Hematopoietic multipotent progenitor cell treated with erythropoietin and hydrocortisone succinate and interleukin-3 and kit ligand, for 4 days (in vitro differentiated cells): ENCODE measurements at regions not wholly inside any gene's neighbourhood (a gene's known extent, or its start where the extent isn't known, plus 50 kb on each side); places are given as distances from the start of the nearest gene placed in this dataset.
"Not testable (repeated sequence)": the region's sequence is repeated elsewhere in the genome, so short reads cannot be mapped to it uniquely, and the experiment has no call there.

Experiments
- DNase-seq: peaks from one replicate; pipeline ENCODE4 v3.0.0-alpha.2; 2015

DNA sequence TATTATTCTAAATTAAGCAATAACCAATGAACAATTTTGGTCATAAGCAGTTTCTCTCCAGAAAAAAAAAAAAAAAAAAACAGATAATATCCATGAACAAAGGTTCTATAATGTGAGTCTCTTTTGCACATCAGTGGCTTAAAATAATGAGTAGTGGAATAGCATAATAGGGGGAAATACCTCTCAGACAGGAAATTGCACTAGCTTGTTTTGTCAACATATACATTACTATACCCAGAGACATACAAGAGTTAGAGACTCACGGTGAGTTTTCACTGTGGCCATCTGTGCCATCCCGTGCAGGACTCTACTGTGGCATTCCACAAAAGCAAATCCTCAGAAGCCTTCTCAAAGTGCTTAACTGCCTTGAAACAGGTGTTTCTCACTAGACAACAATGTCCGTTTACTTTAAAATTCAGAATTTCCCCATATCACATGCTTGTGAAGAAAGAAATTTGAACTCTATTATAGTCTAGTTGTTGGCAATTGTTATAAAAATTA, 697.9 kb downstream of the USP25 start:
- DNase-seq, result no peak

- peak; percentile 27 for DNase-seq
These were observed 707.8 kb downstream of the USP25 start for GRCh38 chr21:16437586-16437985.

GRCh38 chr21:16438761-16439160, 709.0 kb downstream of the USP25 start:
- DNase-seq, result no peak

GRCh38 chr21:16441789-16442188, 712.0 kb downstream of the USP25 start:
- no peak for DNase-seq

- peak; percentile 11 for DNase-seq
These were observed 724.6 kb downstream of the USP25 start for GRCh38 chr21:16454399-16454798.

DNA sequence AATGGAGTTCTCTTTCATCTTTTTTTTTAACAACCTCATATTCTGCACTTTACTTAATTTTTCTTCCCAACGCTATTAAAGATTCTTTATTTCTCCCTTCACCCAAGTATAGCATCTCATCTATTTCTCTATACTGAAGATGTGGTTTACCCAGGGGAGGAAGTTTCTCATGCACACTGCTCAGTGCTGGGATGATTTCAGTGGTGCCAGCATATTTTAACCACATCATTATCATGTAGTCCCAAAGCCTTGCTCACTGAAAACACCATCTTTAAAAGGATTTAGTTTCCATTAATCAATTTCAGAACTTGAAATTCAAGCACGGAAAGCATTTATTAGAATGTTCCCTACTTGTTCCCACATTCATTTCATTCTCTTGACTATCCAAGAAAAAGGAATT, 725.7 kb downstream of the USP25 start:
- DNase-seq, result peak; percentile 10

- no peak for DNase-seq
These were observed 726.2 kb downstream of the USP25 start for GRCh38 chr21:16455978-16456377.

- no peak for DNase-seq
These were observed 727.7 kb downstream of the USP25 start for GRCh38 chr21:16457498-16457897.

DNA sequence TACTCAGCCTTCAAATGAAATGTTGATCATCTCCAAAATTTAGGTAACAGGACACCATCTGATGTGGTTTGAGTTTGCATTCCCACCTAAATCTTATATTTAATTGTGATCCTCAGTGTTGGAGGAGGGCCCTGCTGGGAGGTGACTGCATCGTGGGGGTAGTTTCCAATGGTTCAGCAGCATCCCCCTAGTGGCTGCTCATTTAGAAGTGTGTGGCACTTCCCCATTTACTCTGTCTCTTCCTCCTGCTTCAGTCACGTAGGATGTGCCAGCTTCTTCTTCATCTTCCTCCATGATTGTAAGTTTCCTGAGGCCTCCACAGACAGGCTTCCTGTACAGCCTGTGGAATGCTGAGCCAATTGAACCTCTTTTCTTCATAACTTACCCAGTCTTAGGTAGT, 731.2 kb downstream of the USP25 start:
- peak; percentile 13 for DNase-seq

DNA sequence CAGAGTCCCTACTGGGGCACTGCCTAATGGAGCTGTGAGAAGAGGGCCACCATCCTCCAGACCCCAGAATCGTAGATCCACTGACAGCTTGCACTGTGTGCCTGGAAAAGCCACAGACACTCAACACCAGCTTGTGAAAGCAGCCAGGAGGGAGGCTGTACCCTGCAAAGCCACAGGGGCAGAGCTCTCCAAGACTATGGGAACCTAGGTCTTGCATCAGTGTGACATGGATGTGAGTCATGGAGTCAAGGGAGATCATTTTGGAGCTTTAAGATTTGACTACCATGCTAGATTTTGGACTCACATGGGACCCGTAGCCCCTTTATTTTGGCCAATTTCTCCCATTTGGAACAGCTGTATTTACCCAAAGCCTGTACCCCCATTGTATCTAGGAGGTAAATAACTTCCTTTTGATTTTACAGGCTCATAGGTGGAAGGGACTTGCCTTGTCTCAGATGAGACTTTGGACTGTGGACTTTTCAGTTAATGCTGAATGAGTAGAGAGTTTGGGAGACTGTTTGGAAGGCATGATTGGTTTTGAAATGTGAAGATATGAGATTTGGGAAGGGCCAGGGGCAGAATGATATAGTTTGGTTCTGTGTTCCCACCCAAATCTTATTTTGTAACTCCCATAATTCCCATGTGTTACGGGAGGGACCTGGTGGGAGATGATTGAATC, 734.6 kb downstream of the USP25 start:
- DNase-seq, result not testable (repeated sequence)

DNA sequence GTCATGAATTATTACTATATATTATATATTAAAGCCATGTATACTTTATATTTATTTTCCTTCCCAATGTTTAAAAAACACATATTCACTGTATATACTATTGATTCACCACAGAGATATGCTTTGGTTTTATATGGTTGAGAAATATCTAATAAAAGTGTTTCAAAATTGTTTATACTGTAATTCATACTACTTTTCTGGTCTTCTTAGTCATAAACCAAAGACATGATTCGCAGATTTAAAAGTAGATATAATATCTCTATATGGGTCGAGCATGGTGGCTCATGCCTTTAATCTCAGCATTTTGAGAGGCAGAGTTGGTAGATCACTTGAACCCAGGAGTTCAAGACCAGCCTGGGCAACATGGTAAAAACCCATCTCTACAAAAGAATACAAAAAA, 738.4 kb downstream of the USP25 start:
- no peak for DNase-seq

DNA sequence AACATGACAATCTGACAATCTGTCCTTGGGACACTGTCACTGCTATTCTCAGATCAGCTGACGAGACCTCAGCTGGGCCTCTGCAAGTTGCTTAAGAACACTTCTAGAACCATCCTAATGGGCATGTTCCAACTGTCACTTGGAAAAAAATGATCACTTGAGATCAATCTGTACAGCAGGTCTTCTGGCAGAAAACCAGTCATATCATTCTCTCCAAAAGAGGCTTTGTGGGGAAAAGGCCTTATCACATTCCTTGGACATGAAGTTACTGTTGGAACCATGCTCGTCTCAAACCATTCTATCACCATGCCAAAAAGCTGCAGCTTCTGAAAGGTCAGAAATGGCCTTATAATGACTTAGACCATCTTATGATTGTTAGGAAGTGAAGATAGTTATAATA, 744.2 kb downstream of the USP25 start:
- peak; percentile 1 for DNase-seq

GRCh38 chr21:16476056-16476825, 746.5 kb downstream of the USP25 start:
- no peak for DNase-seq

DNA sequence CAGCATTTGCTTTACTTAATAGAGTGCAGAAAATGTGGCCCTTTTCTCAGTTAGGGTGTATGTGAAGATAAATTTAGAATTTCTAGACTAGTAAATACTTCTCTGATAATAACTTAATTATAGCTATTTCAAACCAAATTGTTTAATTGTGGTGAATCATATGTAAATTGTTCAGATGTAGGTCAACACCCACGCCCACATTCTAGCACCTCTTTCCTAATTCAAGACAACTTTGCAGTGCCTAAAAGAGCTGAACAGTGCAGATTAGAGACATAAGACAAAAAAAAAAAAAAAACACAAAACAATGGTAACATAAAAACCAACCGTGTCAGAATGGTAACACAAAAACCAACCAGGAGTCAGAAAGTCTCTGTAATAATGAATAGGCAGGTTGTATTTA, 758.3 kb downstream of the USP25 start:
- DNase-seq, result no peak

- no peak for DNase-seq
These were observed 762.6 kb downstream of the USP25 start for GRCh38 chr21:16492356-16492755.

- DNase-seq, result peak; percentile 26
These were observed 763.1 kb downstream of the USP25 start for GRCh38 chr21:16492892-16493291.

GRCh38 chr21:16496609-16497008, 766.8 kb downstream of the USP25 start:
- DNase-seq, result no peak

GRCh38 chr21:16500271-16500670, 770.5 kb downstream of the USP25 start:
- no peak for DNase-seq

GRCh38 chr21:16502273-16502672, 772.5 kb downstream of the USP25 start:
- no peak for DNase-seq

DNA sequence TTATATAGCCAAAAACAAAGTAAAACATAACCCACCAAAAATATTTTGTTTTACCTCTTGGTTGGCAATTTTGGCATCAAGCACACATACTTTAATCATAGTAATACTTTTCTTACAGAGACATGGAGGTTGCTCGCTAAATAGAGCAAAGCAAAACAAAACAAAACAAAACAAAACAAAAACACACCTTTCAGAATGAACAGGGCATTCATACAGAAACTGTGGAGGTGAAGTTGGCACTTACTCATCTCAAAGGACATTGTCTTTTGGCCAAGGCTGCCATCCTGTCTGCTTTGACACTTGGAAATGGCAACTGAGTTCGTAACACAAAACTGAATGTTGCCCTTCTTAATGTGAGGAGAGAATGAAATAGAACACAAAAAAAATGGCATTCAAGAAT, 773.1 kb downstream of the USP25 start:
- no peak for DNase-seq

DNA sequence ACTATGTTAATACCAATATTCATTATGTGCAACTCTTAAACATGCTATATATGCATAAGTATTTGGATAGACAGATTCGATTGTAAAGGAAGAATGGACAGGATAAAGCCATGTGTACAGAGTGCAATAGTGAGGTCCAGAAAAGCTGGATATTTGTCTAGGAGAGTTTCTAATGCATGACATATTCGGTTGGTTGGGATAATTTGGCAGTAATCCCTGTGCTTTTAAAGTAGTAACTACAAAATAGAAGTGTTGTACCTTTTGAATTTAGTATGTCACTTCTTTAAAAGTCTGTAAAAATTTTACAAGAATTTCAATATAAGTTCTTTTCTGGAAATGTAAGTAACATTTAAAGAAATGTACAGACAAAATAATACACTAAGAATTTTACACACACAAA, 774.5 kb downstream of the USP25 start:
- DNase-seq, result no peak

- DNase-seq, result no peak
These were observed 775.0 kb downstream of the USP25 start for GRCh38 chr21:16504766-16505165.

DNA sequence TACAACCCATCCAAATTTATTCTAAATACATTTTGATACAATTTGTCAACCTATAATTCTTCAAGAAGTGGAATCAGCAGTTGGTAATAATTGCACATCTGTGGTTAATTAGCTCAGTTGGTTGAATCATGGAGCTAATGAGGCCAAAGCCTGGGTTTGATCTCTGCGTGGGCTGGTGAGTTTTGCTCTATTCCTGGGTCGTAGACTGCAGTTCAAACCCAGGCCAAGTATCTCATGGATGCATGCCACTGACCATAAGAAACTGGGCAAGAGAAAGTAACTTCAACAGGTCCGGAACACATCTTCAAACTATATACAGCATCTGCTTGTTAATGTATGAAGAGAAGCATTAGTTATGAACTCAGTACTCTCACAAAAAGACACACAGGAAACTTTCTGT, 779.7 kb downstream of the USP25 start:
- DNase-seq, result no peak

DNA sequence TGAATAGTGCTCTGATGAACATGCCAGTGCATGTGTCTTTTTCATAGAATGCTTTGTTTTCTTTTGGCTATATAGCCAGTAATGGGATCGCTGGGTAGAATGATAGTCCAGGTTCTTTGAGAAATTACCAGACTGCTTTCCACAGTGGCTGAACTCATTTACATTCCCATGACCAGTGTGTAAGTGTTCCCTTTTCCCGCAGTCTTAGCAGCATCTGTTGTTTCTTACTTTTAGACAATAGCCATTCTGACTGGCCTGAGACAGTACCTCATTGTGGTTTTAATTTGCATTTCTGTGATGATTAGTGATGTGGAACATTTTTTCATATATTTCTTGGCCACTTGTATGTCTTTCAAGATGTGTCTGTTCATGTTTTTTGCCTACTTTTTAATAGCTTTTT, 784.5 kb downstream of the USP25 start:
- DNase-seq, result no peak

GRCh38 chr21:16517383-16517782, 787.6 kb downstream of the USP25 start:
- DNase-seq, result no peak
